Ishikawa (cell line): ENCODE measurements at regions not wholly inside any gene's neighbourhood (a gene's known extent, or its start where the extent isn't known, plus 50 kb on each side); places are given as distances from the start of the nearest gene placed in this dataset.

ENCODE experiments used
- RAD21 ChIP-seq: IDR thresholded peaks from 2 replicates; pipeline ENCODE4 v1.6.1; 2012; ENCODE audit warnings: low read depth
- REST ChIP-seq: IDR thresholded peaks from 2 replicates; pipeline ENCODE4 v1.6.1; 2012; ENCODE audit warnings: low read depth, mild to moderate bottlenecking
- YY1 ChIP-seq: IDR thresholded peaks from 2 replicates; pipeline ENCODE4 v1.6.1; 2012; ENCODE audit warnings: low read depth

- TF ChIP-seq REST (no peak), RAD21 (no peak), YY1 (no peak)
Measured at GRCh38 chr14:87148655-87149054, 844.3 kb downstream of the GALC start.
